ENCODE measurements at regions not wholly inside any gene's neighbourhood (a gene's known extent, or its start where the extent isn't known, plus 50 kb on each side); places are given as distances from the start of the nearest gene placed in this dataset.

DNA sequence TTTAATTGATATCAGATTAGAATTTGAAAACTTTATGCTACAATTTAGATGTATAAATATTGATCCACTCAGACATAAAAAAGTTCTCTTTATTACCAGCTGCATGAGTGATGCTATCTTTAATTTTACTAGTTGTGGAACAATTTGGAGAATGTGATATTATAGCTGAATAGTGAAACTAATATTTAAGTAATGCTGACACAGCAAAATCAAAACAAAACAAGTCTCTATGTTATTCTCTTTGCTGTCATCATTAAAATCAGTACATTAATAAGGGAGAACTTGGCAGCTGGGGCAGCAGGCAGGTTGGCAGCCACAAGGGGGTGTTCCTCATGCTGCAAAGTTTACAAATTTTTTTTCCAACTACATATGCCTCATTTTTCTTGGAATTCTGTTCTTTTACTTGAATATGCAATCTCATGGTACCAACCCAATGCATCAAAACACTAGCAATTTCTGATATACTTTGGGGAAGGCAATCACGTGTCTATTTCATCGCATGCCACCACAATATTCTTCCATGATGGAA is 585.3 kb downstream of the FGF9 start:
- H3K4me3 ChIP-seq (ENCODE audit: low read depth in 1 of 2, low read length in 2 of 2), result no peak overlapping the region
- H3K9ac ChIP-seq (ENCODE audit: low read length), result no peak overlapping the region
- H3K27me3 ChIP-seq (ENCODE audit: control insufficient read depth in 1 of 2, insufficient read depth in 2 of 2, low read length in 2 of 2), result no peaks in the 10 kb centered on the region
- no peak overlapping the region for H3K27ac ChIP-seq (ENCODE audit: low read depth, low read length)
- H3K36me3 ChIP-seq (ENCODE audit: insufficient read depth, low read length), result no peaks in the 10 kb centered on the region
- H3K4me1 ChIP-seq (ENCODE audit: insufficient read depth, low read length), result no peaks in the 10 kb centered on the region
- no peaks in the 10 kb centered on the region for H3K9me3 ChIP-seq (ENCODE audit: low read length)

DNA sequence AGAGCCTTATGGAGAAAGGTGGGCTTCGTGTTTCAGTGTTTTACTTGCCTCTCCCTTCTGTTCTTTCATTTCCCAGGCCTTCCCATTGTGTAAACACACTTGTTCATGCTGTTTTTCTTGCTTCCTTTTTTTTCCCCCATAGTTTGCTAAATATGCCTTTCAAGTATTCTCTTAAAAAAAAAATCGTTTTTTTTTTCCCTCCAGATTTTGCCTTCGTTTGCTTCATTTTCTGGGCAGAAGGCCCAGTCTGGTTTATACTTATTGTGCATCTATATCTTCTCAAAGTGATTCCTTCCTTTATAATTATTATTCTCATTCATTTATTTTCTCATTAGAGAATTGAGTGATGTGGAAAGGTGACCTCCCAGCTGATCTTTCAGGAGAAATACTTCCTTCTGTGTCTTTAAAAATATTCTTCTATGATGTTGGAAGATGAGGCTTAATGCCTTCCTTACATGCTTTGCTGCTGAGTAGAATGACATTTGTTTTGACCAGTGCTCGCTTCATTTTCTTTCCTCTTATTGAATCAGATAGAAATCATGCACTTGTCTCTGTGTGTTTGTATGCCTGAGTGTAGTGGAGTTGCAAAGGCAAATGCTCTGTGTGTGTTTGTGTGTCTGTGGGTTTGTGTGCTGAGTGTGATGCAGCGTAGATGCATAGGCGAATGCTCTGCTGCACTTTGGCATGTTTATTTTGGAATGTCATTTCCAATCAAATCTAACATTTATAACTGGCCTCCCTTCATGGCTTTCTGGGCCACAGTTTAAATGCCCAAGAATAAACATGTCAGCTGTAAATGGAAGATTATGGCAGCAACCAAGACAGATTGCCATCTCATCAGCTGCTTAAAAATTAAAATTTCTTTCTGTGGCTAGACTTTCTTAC is 591.4 kb downstream of the FGF9 start:
- Histone ChIP-seq H3K36me3 (ENCODE audit: insufficient read depth, low read length) (no peaks in the 10 kb centered on the region), H3K4me1 (ENCODE audit: insufficient read depth, low read length) (no peaks in the 10 kb centered on the region), H3K9me3 (ENCODE audit: low read length) (no peaks in the 10 kb centered on the region), H3K9ac (ENCODE audit: low read length) (no peak overlapping the region), H3K4me3 (ENCODE audit: low read depth in 1 of 2, low read length in 2 of 2) (no peak overlapping the region), H3K27ac (ENCODE audit: low read depth, low read length) (no peak overlapping the region), H3K27me3 (ENCODE audit: control insufficient read depth in 1 of 2, insufficient read depth in 2 of 2, low read length in 2 of 2) (no peaks in the 10 kb centered on the region)

DNA sequence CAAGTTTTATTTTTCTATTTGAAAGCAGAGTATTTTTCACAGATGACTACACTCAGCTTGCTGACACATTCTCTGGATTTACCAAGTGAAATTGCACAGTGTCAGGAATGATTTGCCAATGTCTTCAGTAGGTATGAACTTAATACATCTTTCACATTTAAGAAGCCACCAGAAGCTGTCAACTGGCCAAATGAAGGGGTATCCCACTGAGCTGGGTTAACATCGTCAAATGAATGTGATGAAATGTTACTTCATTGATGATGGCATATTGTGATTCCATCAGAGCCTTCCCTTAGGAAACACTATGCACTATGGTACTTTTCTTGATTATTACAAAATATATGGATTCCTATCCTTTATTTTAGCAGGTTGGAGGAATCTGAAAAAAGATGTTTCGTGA is 592.3 kb downstream of the FGF9 start:
- Histone ChIP-seq H3K36me3 (ENCODE audit: insufficient read depth, low read length) (no peaks in the 10 kb centered on the region), H3K27me3 (ENCODE audit: control insufficient read depth in 1 of 2, insufficient read depth in 2 of 2, low read length in 2 of 2) (no peaks in the 10 kb centered on the region), H3K4me1 (ENCODE audit: insufficient read depth, low read length) (no peaks in the 10 kb centered on the region), H3K9me3 (ENCODE audit: low read length) (no peaks in the 10 kb centered on the region), H3K9ac (ENCODE audit: low read length) (no peak overlapping the region), H3K27ac (ENCODE audit: low read depth, low read length) (no peak overlapping the region), H3K4me3 (ENCODE audit: low read depth in 1 of 2, low read length in 2 of 2) (no peak overlapping the region)

DNA sequence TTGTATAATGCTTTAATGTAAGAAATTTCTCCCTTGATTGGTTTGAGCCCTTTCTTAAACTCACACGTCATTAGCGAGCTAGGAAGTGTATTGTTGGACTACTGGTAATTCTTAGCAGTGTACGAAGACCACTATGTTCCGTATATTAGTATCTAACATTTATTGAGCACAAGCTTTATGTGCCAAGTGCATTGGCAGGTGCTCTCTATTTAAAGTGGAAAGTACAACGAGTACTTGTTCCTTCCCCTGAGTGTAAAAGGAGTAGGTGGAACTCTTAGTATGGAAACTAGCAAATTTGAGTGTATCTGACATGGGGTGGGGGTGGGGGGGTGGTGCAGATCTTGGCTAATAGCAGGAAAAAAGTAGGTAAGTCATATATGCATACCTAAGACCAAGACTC is 594.7 kb downstream of the FGF9 start:
- no peaks in the 10 kb centered on the region for H3K4me1 ChIP-seq (ENCODE audit: insufficient read depth, low read length)

DNA sequence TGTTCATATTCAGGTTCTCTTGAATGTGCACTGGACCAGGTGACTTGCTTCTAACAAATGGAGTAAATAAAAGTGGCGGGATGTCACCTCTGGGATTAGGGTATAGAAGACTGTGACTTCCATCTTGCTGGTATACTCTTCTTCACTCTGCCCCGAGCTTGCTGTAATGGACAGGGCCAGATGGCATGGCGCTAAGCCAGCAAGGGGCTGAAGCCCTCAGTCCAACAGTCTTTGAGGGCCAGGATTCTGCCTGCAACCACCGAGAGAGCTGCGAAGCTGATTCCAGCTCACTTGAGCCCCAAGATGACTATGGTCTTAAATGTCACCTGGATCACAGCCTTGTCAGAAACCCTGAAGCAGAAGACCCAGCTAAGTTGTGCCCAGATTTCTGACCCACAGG is 600.0 kb downstream of the FGF9 start:
- no peak overlapping the region for H3K27ac ChIP-seq (ENCODE audit: low read depth, low read length)
- no peaks in the 10 kb centered on the region for H3K9me3 ChIP-seq (ENCODE audit: low read length)
- no peaks in the 10 kb centered on the region for H3K36me3 ChIP-seq (ENCODE audit: insufficient read depth, low read length)
- H3K27me3 ChIP-seq (ENCODE audit: control insufficient read depth in 1 of 2, insufficient read depth in 2 of 2, low read length in 2 of 2), result no peaks in the 10 kb centered on the region
- H3K4me1 ChIP-seq (ENCODE audit: insufficient read depth, low read length), result no peaks in the 10 kb centered on the region
- H3K9ac ChIP-seq (ENCODE audit: low read length), result no peak overlapping the region
- no peak overlapping the region for H3K4me3 ChIP-seq (ENCODE audit: low read depth in 1 of 2, low read length in 2 of 2)

More for the DNA sequence above, 594.7 kb downstream of the FGF9 start:
- Histone ChIP-seq H3K4me3 (ENCODE audit: low read depth in 1 of 2, low read length in 2 of 2) (no peak overlapping the region), H3K27me3 (ENCODE audit: control insufficient read depth in 1 of 2, insufficient read depth in 2 of 2, low read length in 2 of 2) (no peaks in the 10 kb centered on the region), H3K9ac (ENCODE audit: low read length) (no peak overlapping the region), H3K9me3 (ENCODE audit: low read length) (no peaks in the 10 kb centered on the region), H3K36me3 (ENCODE audit: insufficient read depth, low read length) (no peaks in the 10 kb centered on the region), H3K27ac (ENCODE audit: low read depth, low read length) (no peak overlapping the region)

DNA sequence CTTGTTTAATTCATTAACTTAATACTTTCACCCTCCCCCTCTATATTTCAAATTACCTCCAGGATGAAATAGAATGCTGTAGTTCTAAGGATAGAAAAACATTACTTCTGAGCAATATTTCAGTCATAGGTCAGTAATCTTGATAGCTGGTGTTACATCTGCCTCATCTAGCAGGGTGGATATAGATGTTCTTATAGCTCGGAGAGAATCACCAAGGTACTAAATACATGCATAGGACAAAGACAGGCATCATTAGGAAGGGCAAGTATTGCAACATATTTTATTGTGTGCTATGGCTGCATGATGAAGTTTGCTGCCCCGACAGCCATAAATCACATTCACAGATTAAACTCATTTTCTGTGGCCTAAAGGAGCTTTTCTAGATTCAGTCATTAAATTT is 601.0 kb downstream of the FGF9 start:
- Histone ChIP-seq H3K9ac (ENCODE audit: low read length) (no peak overlapping the region), H3K9me3 (ENCODE audit: low read length) (no peaks in the 10 kb centered on the region), H3K36me3 (ENCODE audit: insufficient read depth, low read length) (no peaks in the 10 kb centered on the region), H3K27ac (ENCODE audit: low read depth, low read length) (no peak overlapping the region), H3K4me1 (ENCODE audit: insufficient read depth, low read length) (no peaks in the 10 kb centered on the region), H3K4me3 (ENCODE audit: low read depth in 1 of 2, low read length in 2 of 2) (no peak overlapping the region), H3K27me3 (ENCODE audit: control insufficient read depth in 1 of 2, insufficient read depth in 2 of 2, low read length in 2 of 2) (no peaks in the 10 kb centered on the region)

DNA sequence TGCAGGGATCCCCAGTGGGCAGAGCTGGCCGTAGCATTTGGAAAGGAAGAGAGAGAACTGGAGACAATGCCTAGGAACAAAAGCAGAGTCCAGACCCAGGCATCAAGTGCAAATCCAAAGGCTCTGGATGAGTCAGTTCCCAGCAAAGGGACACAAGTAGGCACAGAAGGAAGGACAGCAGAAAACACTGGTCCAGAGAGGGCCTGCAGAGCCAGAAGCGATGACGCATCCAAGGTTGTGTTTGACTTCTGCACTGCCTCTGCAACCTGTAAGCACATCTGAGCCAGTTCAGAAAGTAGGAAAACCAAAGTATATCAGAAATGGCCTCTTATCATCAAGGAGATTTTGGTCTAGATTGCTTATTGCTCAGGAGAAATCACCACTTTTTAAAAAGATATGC is 604.5 kb downstream of the FGF9 start:
- Histone ChIP-seq H3K27me3 (ENCODE audit: control insufficient read depth in 1 of 2, insufficient read depth in 2 of 2, low read length in 2 of 2) (no peaks in the 10 kb centered on the region), H3K27ac (ENCODE audit: low read depth, low read length) (no peak overlapping the region), H3K36me3 (ENCODE audit: insufficient read depth, low read length) (no peaks in the 10 kb centered on the region), H3K9ac (ENCODE audit: low read length) (no peak overlapping the region), H3K4me1 (ENCODE audit: insufficient read depth, low read length) (no peaks in the 10 kb centered on the region), H3K9me3 (ENCODE audit: low read length) (no peaks in the 10 kb centered on the region), H3K4me3 (ENCODE audit: low read depth in 1 of 2, low read length in 2 of 2) (no peak overlapping the region)

DNA sequence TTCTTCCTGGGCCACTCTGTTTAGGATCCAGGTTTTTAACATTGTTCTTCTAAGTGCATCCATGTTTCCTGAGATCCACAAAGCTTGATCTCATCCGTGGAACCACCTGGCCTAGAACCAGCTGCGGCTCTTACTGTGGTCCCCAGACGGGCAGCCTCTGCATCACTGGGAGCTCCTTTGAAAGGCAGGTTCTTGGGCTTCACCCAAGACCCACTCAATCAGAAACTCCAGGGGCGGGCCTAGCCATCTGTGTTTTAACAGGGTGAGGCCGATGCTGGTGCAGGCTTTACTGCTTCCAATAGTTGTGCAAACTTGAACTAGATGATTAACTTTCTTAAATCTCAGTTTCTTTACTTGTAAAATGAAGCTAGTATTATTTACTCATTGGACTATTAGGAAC is 605.7 kb downstream of the FGF9 start:
- Histone ChIP-seq H3K4me3 (ENCODE audit: low read depth in 1 of 2, low read length in 2 of 2) (no peak overlapping the region), H3K27me3 (ENCODE audit: control insufficient read depth in 1 of 2, insufficient read depth in 2 of 2, low read length in 2 of 2) (no peaks in the 10 kb centered on the region), H3K36me3 (ENCODE audit: insufficient read depth, low read length) (no peaks in the 10 kb centered on the region), H3K9ac (ENCODE audit: low read length) (no peak overlapping the region), H3K4me1 (ENCODE audit: insufficient read depth, low read length) (no peaks in the 10 kb centered on the region), H3K9me3 (ENCODE audit: low read length) (no peaks in the 10 kb centered on the region), H3K27ac (ENCODE audit: low read depth, low read length) (no peak overlapping the region)

DNA sequence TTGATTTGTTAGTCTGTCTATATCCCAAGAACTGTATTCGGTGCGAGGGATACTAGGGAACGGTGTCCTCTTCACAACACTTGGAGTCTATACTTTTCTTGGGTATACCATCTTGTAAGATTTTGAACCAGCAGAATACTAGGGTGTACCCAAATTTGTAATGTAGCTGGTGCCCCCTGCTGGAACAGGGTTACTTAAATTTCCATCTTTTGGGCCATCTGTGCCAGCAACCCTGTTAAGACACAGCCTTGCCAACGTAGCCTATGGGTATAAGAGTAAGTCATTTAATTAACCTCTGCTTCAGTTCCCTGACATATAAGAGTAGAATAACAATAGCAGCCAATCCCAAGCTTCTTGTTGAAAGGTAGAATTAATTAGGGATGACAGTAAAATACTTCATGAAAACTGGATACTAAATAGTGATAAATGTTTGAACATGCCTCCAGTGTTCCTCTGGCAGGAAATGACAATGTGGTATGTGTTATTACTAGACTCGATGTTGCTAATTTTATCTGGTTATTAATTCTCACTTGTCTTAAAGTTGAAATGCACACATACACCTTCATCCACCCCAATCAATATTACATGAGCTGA is 607.6 kb downstream of the FGF9 start:
- no peak overlapping the region for H3K9ac ChIP-seq (ENCODE audit: low read length)
- no peaks in the 10 kb centered on the region for H3K36me3 ChIP-seq (ENCODE audit: insufficient read depth, low read length)
- H3K4me3 ChIP-seq (ENCODE audit: low read depth in 1 of 2, low read length in 2 of 2), result no peak overlapping the region
- H3K27ac ChIP-seq (ENCODE audit: low read depth, low read length), result no peak overlapping the region
- no peaks in the 10 kb centered on the region for H3K4me1 ChIP-seq (ENCODE audit: insufficient read depth, low read length)
- no peaks in the 10 kb centered on the region for H3K9me3 ChIP-seq (ENCODE audit: low read length)
- H3K27me3 ChIP-seq (ENCODE audit: control insufficient read depth in 1 of 2, insufficient read depth in 2 of 2, low read length in 2 of 2), result no peaks in the 10 kb centered on the region

DNA sequence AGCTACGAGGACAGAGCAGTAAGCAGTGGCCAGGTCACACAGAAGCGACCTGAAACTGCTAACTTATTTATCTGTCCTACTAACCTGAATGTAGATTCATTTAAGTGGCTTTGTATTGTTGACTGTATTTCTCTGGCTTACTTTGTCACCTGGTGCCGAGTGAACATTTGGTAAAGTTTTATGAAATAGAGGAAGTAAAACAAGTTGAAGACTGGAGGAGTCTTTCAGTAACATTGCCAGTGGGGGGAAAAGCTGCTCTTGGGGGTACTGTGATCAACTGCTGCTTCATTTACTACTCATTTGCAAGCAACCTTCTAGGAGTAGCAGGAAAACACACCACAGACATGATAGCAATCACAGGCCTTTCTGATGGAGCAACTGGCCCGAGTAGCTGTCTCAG is 615.0 kb downstream of the FGF9 start:
- Histone ChIP-seq H3K36me3 (ENCODE audit: insufficient read depth, low read length) (no peaks in the 10 kb centered on the region), H3K9ac (ENCODE audit: low read length) (no peak overlapping the region), H3K4me1 (ENCODE audit: insufficient read depth, low read length) (no peaks in the 10 kb centered on the region), H3K27me3 (ENCODE audit: control insufficient read depth in 1 of 2, insufficient read depth in 2 of 2, low read length in 2 of 2) (no peaks in the 10 kb centered on the region), H3K27ac (ENCODE audit: low read depth, low read length) (no peak overlapping the region), H3K4me3 (ENCODE audit: low read depth in 1 of 2, low read length in 2 of 2) (no peak overlapping the region), H3K9me3 (ENCODE audit: low read length) (no peaks in the 10 kb centered on the region)

DNA sequence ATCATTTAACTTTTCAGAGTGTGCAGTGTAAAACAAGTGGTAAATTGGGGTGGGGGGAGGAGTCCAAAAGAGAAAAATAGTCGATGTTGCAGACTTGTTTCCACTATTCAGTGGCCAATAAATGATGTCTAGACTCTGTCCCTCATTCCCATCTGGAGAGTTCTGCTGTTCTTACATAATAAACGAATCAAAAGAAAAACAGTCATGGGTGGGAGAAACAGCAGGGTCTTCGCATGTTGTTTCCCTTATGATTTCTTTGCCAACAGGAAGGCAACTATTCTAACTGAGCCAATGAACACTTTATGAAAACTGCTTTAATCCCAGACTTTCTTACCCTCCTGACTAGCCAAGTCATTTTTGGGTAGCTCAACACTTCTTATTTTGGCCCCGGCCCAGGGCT is 615.5 kb downstream of the FGF9 start:
- Histone ChIP-seq H3K4me3 (ENCODE audit: low read depth in 1 of 2, low read length in 2 of 2) (no peak overlapping the region), H3K9me3 (ENCODE audit: low read length) (no peaks in the 10 kb centered on the region), H3K27ac (ENCODE audit: low read depth, low read length) (no peak overlapping the region), H3K36me3 (ENCODE audit: insufficient read depth, low read length) (no peaks in the 10 kb centered on the region), H3K9ac (ENCODE audit: low read length) (no peak overlapping the region), H3K4me1 (ENCODE audit: insufficient read depth, low read length) (no peaks in the 10 kb centered on the region), H3K27me3 (ENCODE audit: control insufficient read depth in 1 of 2, insufficient read depth in 2 of 2, low read length in 2 of 2) (no peaks in the 10 kb centered on the region)

All from muscle layer of colon (tissue), 2 donors.